Pancreas (tissue), 10 donors: ENCODE measurements at regions not wholly inside any gene's neighbourhood (a gene's known extent, or its start where the extent isn't known, plus 50 kb on each side); places are given as distances from the start of the nearest gene placed in this dataset.

Source experiments
- ATAC-seq, 4 donors: fragments of 200-7000 bp; cut with Tn5 transposase; one replicate each; pipeline versions ENCODE4 v1.8.0 to v1.9.1; 2020; ENCODE audit warnings: mild to moderate bottlenecking in 4 of 4, moderate library complexity in 4 of 4
- DNase-seq, 6 donors: peaks; one replicate each; pipeline ENCODE4 v3.0.0-alpha.2; 2020
- FAIRE-seq: peaks from 2 replicates; lab custom pipeline; 2012; peaks lifted over from hg19 to GRCh38; lab: Jason Lieb, UNC
- H3K27ac ChIP-seq, 4 donors: fragments of 200-600 bp; sonication (generic); 1 replicate in 3 of 4; 2 replicates in 1 of 4; pipeline versions ENCODE4 v1.5.0 to v1.8.0; 2020
- H3K27me3 ChIP-seq, 4 donors: fragments of 200-600 bp; one replicate each; pipeline ENCODE4 v1.8.0; 2021
- H3K36me3 ChIP-seq, 3 donors: fragments of 200-600 bp; sonication (generic) in 1 of 3; one replicate each; pipeline versions ENCODE4 v1.5.0 to v1.8.0; 2020 to 2021
- H3K4me1 ChIP-seq, 3 donors: fragments of 200-600 bp; one replicate each; pipeline ENCODE4 v1.8.0; 2021
- H3K4me3 ChIP-seq, 4 donors: fragments of 200-600 bp; sonication (generic) in 2 of 4; one replicate each; pipeline versions ENCODE4 v1.5.0 to v1.8.0; 2020 to 2021
- H3K9me3 ChIP-seq, 4 donors: fragments of 200-600 bp; one replicate each; pipeline ENCODE4 v1.8.0; 2021
- WGBS, 2 donors: extraction: QIAGEN DNeasy Blood & Tissue Kit; methylation state at CpG; one replicate each; pipeline ENCODE4 v1.1.7; 2013; 5-methylcytosine and 5-hydroxymethylcytosine counted together
- intact Hi-C, 3 donors: fragments of 100-400 bp; cut with DNase I; formaldehyde crosslinking; loops; one replicate each; pipeline versions ENCODE4 v1.11.1 to v1.14.2; 2022
- TF ChIP-seq, protein P1 (sequence below), 4 donors: fragments of 200-600 bp; sonication (generic) in 3 of 4; IDR thresholded peaks; one replicate each; pipeline versions ENCODE4 v1.5.0 to v1.8.0; 2021; ENCODE audit warnings: antibody characterized with exemption in 4 of 4
- donor health status: healthy with polysubstance abuse.
- donor health status: DM: no; HTN: no; CAD: no; lungs with moderate emphysema.
- donor health status: DM: no; HTN: no; CAD: no.
- donor health status: control.
- donor health status: control.
- donor health status: Bipolar disorder and iron deficiency.
- donor health status: DM: yes; HTN: yes; CAD: no.
- donor health status: DM: no; HTN: no; CAD: no.
- donor health status: DM: no; HTN: no; CAD: no.
- donor health status: DM: yes; HTN: yes; CAD: no.

DNA sequence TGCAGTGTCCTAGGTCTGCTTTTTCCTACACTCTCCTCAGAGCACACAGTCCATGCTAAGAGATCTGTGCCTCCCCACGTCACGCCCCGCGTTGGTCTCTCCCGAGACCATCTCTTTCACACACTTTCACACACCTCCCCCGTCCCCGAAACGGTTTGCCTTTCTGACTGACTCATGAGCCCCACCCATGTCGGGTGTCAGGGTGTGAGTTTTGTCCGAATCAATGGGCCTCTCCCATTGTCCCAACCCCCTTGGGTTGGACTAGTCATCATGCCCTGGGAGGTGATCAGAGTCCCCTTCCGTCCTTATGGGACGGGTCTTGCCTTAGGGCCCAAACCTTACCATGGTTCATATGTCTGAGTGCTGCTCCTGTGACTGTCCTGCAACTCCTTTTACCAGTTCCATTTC lies 214.0 kb upstream of the HTR2A start:
- Histone ChIP-seq H3K36me3 (no peaks in the 10 kb centered on the region), H3K27ac (no peak overlapping the region), H3K9me3 (no peaks in the 10 kb centered on the region), H3K27me3 (no peaks in the 10 kb centered on the region), H3K4me3 (no peak overlapping the region), H3K4me1 (no peaks in the 10 kb centered on the region)
- FAIRE-seq (no peak), ATAC-seq (no peak), DNase-seq (no peak)
- TF ChIP-seq, protein P1, sequence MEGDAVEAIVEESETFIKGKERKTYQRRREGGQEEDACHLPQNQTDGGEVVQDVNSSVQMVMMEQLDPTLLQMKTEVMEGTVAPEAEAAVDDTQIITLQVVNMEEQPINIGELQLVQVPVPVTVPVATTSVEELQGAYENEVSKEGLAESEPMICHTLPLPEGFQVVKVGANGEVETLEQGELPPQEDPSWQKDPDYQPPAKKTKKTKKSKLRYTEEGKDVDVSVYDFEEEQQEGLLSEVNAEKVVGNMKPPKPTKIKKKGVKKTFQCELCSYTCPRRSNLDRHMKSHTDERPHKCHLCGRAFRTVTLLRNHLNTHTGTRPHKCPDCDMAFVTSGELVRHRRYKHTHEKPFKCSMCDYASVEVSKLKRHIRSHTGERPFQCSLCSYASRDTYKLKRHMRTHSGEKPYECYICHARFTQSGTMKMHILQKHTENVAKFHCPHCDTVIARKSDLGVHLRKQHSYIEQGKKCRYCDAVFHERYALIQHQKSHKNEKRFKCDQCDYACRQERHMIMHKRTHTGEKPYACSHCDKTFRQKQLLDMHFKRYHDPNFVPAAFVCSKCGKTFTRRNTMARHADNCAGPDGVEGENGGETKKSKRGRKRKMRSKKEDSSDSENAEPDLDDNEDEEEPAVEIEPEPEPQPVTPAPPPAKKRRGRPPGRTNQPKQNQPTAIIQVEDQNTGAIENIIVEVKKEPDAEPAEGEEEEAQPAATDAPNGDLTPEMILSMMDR (IDR thresholded peaks at IDR 0.05) = no peak
- intact Hi-C loops = no loop called here
- WGBS, 2 donors = 83 to 88% methylated on average over 12 of the region's 12 CpGs

DNA sequence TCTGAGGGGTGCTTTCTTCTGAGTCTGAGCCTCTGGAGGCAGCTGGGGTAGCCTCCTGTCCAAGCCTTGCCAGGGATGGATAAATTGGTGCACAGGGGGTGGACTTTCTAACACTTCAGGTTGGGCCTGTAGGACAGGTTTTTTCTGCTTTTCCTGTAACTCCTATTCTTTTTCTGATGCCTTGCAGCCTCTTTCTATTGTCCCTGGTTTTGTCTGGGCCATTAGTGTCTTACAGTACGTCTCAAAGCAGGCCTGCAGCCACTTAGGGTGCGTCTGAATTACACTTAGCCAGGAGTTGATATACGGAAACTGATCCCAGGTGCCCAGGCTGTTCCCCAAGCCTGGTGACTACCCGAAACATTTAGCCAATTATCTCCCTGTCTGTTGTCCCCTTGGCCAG lies 213.3 kb upstream of the HTR2A start:
- H3K4me1 ChIP-seq = no peaks in the 10 kb centered on the region
- FAIRE-seq = no peak
- DNase-seq = no peak
- no peak overlapping the region for H3K4me3 ChIP-seq
- WGBS, 2 donors = 80 to 82% methylated on average over 4 of the region's 4 CpGs
- TF ChIP-seq, protein P1 (IDR thresholded peaks at IDR 0.05) = no peak
- H3K9me3 ChIP-seq = no peaks in the 10 kb centered on the region
- intact Hi-C loops = no loop called here
- no peaks in the 10 kb centered on the region for H3K27me3 ChIP-seq
- no peak for ATAC-seq
- H3K36me3 ChIP-seq = no peaks in the 10 kb centered on the region
- H3K27ac ChIP-seq = no peak overlapping the region

DNA sequence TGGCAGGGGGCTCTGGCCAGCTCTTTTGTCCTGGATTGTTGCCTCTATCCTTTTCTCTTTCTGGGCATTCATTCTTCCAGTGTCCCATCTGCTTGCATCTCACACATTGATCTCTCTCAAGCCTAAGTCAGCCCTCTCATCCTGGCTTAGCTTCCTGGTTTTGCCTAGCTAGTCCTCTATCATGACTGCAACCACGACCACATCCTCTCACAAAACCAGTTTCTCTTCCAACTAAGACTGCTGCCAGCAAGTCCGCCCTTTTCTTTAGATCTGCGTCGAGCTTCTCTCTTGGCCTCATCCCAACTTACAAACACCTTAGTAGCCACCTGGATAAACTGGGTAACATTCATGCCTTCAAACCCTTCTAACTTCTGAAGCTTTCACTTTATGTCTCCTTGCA lies 212.2 kb upstream of the HTR2A start:
- intact Hi-C loops = no loop called here
- Histone ChIP-seq H3K36me3 (no peaks in the 10 kb centered on the region), H3K4me3 (no peak overlapping the region), H3K4me1 (no peaks in the 10 kb centered on the region), H3K9me3 (no peaks in the 10 kb centered on the region), H3K27me3 (no peaks in the 10 kb centered on the region), H3K27ac (no peak overlapping the region)
- 42 to 63% methylated on average over 4 of the region's 4 CpGs for WGBS, 2 donors
- ATAC-seq (no peak), DNase-seq (no peak), FAIRE-seq (no peak)
- TF ChIP-seq, protein P1 (IDR thresholded peaks at IDR 0.05) = no peak

DNA sequence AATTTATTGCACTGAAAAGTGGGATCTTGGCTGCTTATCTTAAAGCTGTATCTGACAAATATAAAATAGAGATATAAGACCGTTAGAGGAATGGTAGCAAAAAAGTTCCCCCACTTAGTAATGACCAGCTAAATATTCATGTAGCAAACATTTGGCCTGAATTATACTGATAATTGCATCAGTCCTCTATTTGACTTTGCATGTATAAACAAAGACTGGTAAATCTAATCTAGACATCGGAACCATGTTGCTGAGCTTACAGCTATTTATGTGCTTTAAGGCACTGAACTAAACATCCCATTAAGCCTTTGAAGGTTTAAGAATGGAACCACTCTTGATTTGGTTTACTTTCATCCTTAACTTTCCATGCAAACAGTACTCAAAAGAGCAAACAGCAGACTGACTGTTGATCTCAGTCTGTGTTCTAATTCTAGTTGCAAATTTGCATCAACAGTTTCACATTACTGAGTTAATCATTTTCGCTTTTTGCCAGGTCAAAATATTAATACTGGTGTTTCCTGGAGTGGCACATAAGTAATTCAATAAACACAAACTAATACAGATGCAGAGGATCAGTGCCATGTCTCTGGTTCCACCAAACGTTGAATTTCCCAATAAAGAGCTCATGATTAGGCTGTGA lies 203.5 kb upstream of the HTR2A start:
- 38 to 42% methylated on average over 4 of the region's 4 CpGs for WGBS, 2 donors
- Histone ChIP-seq H3K36me3 (no peaks in the 10 kb centered on the region), H3K9me3 (no peaks in the 10 kb centered on the region), H3K4me1 (no peaks in the 10 kb centered on the region), H3K27ac (no peak overlapping the region), H3K4me3 (no peak overlapping the region), H3K27me3 (no peaks in the 10 kb centered on the region)
- DNase-seq (no peak), FAIRE-seq (no peak), ATAC-seq (no peak)
- intact Hi-C loops = no loop called here
- TF ChIP-seq, protein P1 (IDR thresholded peaks at IDR 0.05) = no peak

DNA sequence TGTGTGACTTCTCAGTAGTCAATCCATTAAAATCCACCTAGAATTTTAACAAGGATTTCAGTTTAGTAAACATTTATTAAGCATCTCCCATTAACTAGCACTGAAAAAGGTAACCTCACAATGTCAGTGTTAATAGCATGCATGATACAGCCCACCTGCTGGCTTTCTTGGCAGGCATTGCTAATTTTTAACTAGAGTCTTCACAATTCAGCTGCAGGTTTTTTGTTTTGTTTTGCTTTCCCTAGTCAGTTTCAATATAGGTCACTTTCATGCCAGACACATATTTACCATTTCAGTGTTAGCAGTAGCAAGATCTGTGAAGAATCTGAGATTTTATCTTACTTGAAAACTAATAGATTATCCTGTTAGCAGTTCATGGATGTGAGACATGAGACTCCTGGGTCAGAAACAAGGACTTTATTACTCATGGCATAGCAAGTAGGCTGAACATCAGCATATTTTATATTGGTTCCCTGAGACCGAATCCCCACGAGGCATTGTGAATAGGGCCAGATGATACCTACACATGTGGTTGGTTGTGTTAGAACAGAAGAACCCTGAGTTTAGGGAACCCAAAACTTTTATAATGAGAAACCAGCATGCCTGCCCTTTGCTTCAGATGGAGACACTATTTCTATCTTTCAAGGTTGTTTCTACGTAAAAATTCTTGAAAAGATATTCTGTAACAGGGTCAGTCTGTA lies 198.0 kb upstream of the HTR2A start:
- intact Hi-C loops = no loop called here
- H3K4me3 ChIP-seq = no peak overlapping the region
- ATAC-seq = no peak
- 68 to 70% methylated on average over 3 of the region's 3 CpGs for WGBS, 2 donors
- H3K27ac ChIP-seq = no peak overlapping the region
- no peaks in the 10 kb centered on the region for H3K9me3 ChIP-seq
- TF ChIP-seq, protein P1 (IDR thresholded peaks at IDR 0.05) = no peak
- no peaks in the 10 kb centered on the region for H3K36me3 ChIP-seq
- H3K4me1 ChIP-seq = no peaks in the 10 kb centered on the region
- FAIRE-seq = no peak
- DNase-seq = no peak
- no peaks in the 10 kb centered on the region for H3K27me3 ChIP-seq
